ENCODE measurements at regions not wholly inside any gene's neighbourhood (a gene's known extent, or its start where the extent isn't known, plus 50 kb on each side); places are given as distances from the start of the nearest gene placed in this dataset.
A peak's percentile ranks its signal among the peaks of the same experiment; 100 is the strongest.

- peak in 2 of 4 donors; percentile 21 to 44 for DNase-seq (ENCODE audit: low read depth in 4 of 4, low spot score in 3 of 4)
Observed at GRCh38 chr7:46534664-46535588, 613.9 kb upstream of the IGFBP3 start.

GRCh38 chr7:46533946-46534345 is 612.9 kb upstream of the IGFBP3 start:
- DNase-seq (ENCODE audit: low read depth in 4 of 4, low spot score in 3 of 4), result no peak

GRCh38 chr7:46532571-46532970 is 611.5 kb upstream of the IGFBP3 start:
- DNase-seq (ENCODE audit: low read depth in 4 of 4, low spot score in 3 of 4), result no peak

- DNase-seq (ENCODE audit: low read depth in 4 of 4, low spot score in 3 of 4), result no peak
Observed at GRCh38 chr7:46530081-46530750, 609.1 kb upstream of the IGFBP3 start.

- DNase-seq (ENCODE audit: low read depth in 4 of 4, low spot score in 3 of 4), result no peak
Observed at GRCh38 chr7:46527360-46527759, 606.3 kb upstream of the IGFBP3 start.

DNA sequence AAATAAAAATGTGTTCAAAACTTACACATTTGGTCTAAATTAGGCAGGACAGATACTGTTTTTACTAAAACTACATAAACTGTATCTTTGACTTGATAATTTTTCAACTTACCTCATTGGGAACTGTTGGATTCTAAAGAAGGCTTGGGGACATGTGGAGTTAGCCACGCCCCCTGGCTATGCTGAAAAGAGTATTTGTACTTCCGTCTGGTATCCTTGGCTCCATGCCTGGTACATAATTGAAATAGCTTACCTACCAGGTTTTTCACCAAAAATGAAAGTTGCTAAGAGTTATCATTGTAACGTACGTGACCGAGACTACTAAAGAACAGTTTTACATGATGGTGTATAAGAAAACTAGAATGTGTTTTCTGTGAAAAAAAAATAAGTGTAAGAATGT is 604.8 kb upstream of the IGFBP3 start:
- no peak for DNase-seq (ENCODE audit: low read depth in 4 of 4, low spot score in 3 of 4)

- no peak for DNase-seq (ENCODE audit: low read depth in 4 of 4, low spot score in 3 of 4)
Observed at GRCh38 chr7:46524350-46524749, 603.3 kb upstream of the IGFBP3 start.

- no peak for DNase-seq (ENCODE audit: low read depth in 4 of 4, low spot score in 3 of 4)
Observed at GRCh38 chr7:46522354-46522906, 601.4 kb upstream of the IGFBP3 start.

- no peak for DNase-seq (ENCODE audit: low read depth in 4 of 4, low spot score in 3 of 4)
Observed at GRCh38 chr7:46518713-46519112, 597.6 kb upstream of the IGFBP3 start.

DNA sequence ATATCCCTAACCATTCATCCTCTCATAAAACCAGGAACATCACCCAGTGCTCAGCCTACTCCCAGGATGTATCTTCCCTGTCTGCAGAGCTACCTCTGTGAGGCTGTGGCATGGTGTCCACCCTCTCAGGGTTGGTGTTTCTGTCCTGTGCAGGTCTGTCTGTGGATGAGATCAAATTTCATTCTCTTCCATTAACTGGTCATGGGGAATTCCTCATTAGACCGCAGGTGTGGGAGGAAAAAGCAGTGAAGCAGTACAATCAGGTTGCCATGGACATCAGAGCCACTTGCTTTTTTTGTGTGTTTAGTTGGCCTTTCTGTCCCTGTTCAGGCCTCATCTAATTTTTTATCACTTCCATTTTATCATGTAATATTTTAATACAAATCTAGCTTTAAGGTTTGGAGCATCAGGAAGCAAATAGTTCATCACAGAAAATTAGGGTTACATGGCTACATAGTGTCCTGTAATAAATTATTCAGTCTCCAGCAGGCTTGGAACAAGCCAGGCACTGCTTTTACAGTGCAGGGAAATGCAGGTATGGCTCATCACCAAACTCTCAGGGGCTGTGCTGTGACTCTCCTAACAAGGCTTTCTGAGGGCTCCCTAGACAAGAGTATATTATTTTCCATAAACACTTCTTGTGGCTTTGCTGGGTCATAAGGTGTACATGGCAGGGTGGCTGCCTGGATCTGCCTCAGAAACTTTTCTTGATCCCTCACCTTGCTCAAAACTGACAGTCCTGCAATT is 594.9 kb upstream of the IGFBP3 start:
- peak in 3 of 4 donors; percentile 13 to 60 (median 60) for DNase-seq (ENCODE audit: low read depth in 4 of 4, low spot score in 3 of 4)

DNA sequence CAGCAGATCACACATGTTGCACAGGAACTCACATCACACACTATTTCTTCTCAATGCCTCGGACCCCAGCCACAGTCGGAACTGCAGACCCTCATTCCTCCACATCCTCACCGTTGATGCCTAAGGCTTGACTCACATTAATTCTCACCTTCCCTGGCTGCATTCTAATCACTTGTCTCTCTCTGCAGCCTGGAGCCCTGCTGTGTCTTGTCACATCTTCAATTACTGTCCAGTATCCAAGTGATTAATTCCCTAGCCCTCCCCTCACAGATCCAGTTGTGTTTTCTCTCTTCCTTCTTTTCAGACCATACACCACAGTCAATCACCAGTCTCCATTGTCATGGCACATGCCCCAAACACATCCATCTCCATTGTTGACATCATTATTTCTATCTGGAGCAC is 592.4 kb upstream of the IGFBP3 start:
- DNase-seq (ENCODE audit: low read depth in 4 of 4, low spot score in 3 of 4), result no peak

DNA sequence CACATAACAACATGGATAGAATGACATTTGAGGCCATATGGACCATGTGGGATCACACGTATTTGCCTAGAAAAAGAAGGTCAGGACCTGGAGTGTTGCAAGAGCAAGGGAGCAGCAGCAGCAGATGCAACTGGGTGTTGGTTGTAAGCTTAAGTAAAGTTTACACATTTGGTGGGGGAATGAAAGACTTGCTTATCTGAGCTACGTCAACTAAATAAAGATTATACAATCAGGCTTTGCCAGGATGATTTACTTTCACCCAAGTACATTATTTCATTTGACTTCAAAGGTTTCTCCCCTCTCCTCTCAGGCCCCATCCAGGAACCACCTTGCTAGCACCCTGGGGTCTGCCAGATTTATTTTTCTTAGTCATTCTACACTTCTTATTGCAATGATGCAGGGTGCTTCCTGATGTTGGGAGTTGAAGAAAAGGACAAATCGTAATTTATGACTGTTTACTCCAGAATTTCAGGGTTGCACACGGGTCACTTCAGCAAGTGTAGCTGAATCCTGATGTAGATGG is 591.9 kb upstream of the IGFBP3 start:
- peak in 1 of 4 donors; percentile 21 for DNase-seq (ENCODE audit: low read depth in 4 of 4, low spot score in 3 of 4)

DNA sequence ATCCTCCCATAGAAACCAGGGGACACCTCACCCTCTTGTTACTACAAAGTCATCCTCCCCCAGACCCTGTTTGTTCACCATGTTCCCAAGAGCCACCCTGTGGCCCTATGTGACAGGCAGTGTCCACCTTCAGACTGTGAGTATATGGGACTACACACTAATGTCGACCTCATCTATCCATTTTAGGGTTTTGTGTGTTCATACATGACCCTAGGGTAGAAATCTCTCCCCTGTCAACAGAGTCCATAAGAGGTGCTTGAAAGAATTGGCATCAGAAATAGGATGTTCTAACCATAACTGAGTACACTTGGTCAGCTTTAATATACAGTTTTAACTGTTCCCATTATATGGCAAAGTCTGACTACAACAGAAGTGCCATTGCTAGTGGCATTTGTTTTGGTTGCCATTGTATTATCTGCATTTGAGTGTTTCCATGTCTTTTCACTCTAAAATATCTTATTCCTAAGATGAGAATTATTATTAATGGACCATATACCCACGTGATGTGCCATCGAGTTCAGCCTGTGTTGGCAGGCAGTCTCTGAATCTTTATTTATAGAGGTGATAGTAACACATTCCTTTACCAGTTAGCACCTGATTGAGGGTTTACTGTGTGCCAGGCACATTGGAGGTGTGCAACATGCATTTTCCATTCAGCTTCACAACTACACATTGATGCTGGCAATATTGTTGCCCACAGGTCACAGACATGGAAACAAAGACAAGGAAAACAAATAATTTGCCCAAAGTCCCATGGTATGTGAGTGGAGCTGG is 590.6 kb upstream of the IGFBP3 start:
- DNase-seq (ENCODE audit: low read depth in 4 of 4, low spot score in 3 of 4), result no peak

DNA sequence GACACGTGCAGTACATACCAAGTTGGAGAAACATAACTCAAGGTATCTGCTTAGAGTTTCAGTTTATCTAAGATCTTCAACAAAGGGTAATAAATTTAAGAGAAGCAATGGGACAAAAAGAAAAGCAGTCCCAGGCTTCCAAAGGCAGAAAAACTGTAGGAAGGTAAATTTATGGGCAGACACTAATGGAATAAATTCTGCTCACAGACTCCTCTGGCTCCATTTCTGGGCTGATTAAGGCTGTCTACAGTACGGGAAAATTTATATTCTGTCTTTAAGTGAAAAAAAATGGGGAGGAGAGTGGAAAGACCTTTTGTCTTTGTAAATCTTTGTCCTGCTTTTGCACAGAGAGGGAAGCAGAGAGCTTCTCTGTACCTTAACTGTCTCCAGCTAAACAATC is 587.5 kb upstream of the IGFBP3 start:
- DNase-seq (ENCODE audit: low read depth in 4 of 4, low spot score in 3 of 4), result no peak

- no peak for DNase-seq (ENCODE audit: low read depth in 4 of 4, low spot score in 3 of 4)
Observed at GRCh38 chr7:46507560-46507959, 586.5 kb upstream of the IGFBP3 start.

DNA sequence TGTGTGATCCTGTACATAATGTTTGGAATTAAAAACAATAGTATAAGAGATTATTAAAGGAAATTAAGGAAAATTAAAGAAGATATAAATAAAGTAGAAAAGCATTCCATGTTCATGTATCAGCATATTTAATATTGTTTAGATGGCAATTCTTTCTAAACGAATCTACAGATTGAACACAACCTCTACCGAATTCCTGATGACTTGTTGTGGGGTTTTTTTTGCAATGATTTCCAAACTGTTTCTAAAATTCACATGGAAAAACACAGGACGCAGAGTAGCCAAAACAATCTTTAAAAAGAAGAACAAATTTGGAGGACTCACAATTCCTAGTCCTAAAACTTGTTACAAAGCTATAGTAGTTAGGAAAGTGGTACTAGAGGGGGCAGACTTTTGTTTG is 573.4 kb upstream of the IGFBP3 start:
- no peak for DNase-seq (ENCODE audit: low read depth in 4 of 4, low spot score in 3 of 4)

GRCh38 chr7:46494028-46494427 is 573.0 kb upstream of the IGFBP3 start:
- no peak for DNase-seq (ENCODE audit: low read depth in 4 of 4, low spot score in 3 of 4)

DNA sequence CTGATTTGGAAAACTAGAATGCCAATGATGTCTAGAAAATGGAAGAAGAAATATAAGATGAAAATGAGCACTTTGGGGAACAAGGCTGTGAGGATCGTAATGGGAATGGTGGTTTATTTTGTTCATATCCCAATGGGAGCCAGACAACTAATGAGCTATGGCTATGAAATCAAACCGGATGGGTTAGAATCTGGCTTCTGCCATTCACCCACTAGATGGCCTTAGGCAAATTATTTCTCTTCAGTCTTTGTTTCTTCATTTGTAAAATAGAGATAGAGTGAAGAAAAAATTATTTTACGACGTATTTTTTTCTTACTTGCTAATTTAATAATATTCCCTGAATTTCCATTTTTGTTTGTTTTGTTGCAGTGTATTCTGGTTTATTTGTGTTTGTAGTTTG is 572.1 kb upstream of the IGFBP3 start:
- DNase-seq (ENCODE audit: low read depth in 4 of 4, low spot score in 3 of 4), result no peak

DNA sequence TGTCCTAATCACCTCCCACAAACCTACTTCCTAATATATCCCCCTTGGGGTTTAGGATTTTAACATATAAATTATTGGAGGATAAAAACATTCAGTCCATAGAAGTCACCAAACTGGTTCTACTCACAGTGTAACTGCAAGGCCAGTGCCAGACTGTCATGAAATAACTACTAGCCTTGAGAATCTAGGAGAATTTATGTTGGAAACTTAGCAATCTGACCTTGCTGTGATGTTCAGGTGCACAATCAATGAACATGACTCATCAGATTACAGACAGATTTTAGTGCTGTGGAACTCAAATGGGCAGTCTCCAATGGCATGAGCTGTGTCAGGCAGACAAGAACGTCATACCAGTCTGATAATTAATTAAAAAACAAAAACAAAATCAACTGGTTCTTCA is 571.4 kb upstream of the IGFBP3 start:
- no peak for DNase-seq (ENCODE audit: low read depth in 4 of 4, low spot score in 3 of 4)

- no peak for DNase-seq (ENCODE audit: low read depth in 4 of 4, low spot score in 3 of 4)
Observed at GRCh38 chr7:46490406-46490805, 569.3 kb upstream of the IGFBP3 start.

Data from right renal pelvis (tissue), 4 donors.